ENCODE measurements at regions not wholly inside any gene's neighbourhood (a gene's known extent, or its start where the extent isn't known, plus 50 kb on each side); places are given as distances from the start of the nearest gene placed in this dataset.

DNA sequence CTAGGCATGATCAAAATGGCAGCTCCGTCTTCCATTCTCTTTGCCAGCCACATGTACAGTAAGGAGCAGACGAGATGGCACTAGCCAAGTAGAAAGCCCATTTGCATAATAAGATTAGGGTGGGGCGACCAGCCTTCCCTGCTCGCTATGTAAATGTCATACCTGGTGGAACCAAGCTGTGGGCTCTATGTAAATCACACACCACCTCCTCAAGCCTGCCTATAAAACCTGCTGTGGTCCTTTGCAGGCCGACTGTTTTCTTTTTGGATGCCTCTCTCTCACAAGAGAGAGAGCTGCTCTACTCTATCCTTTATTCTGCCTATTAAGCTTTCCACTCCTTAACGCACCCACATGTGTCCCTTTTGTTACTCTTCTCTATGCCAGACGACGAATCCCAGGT is 1472.7 kb downstream of the ARAP2 start:
- TF ChIP-seq YY1 (IDR thresholded peaks at IDR 0.05; ENCODE audit: low read depth) = no peak
- TF ChIP-seq, protein P1, sequence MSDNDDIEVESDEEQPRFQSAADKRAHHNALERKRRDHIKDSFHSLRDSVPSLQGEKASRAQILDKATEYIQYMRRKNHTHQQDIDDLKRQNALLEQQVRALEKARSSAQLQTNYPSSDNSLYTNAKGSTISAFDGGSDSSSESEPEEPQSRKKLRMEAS (IDR thresholded peaks at IDR 0.05) = no peak
- no peak for TF ChIP-seq NFIC (IDR thresholded peaks at IDR 0.05)
- TF ChIP-seq TAF1 (IDR thresholded peaks at IDR 0.05; ENCODE audit: low read depth) = no peak
- TF ChIP-seq TEAD4 (IDR thresholded peaks at IDR 0.05) = no peak
- TF ChIP-seq EP300 (IDR thresholded peaks at IDR 0.05; ENCODE audit: borderline replicate concordance) = no peak
- TF ChIP-seq, protein P2, sequence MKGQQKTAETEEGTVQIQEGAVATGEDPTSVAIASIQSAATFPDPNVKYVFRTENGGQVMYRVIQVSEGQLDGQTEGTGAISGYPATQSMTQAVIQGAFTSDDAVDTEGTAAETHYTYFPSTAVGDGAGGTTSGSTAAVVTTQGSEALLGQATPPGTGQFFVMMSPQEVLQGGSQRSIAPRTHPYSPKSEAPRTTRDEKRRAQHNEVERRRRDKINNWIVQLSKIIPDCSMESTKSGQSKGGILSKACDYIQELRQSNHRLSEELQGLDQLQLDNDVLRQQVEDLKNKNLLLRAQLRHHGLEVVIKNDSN (IDR thresholded peaks at IDR 0.05) = no peak
- TF ChIP-seq CEBPB (IDR thresholded peaks at IDR 0.05) = no peak
